Lung (tissue), 11 donors: ENCODE measurements at regions not wholly inside any gene's neighbourhood (a gene's known extent, or its start where the extent isn't known, plus 50 kb on each side); places are given as distances from the start of the nearest gene placed in this dataset.
A peak's percentile ranks its signal among the peaks of the same experiment; 100 is the strongest.

Source experiments
- ATAC-seq: fragments of 200-7000 bp; cut with Tn5 transposase; one replicate; pipeline ENCODE4 v1.9.1; 2020; ENCODE audit warnings: moderate number of reproducible peaks; ENCODE audit not compliant: insufficient read depth, low FRiP score
- DNase-seq, 3 donors: peaks; one replicate each; pipeline ENCODE4 v3.0.0-alpha.2; 2013 to 2017
- H3K27ac ChIP-seq, 2 donors: one replicate each; pipeline ENCODE4 v1.5.1; 2013; ENCODE audit warnings: mild to moderate bottlenecking in 2 of 2, moderate library complexity in 2 of 2, control low read depth in 1 of 2, inconsistent platforms in 1 of 2, low read depth in 1 of 2, low read length in 1 of 2
- H3K27me3 ChIP-seq, 3 donors: one replicate each; pipeline ENCODE4 v1.5.1; 2013; ENCODE audit warnings: low read length in 2 of 3; ENCODE audit not compliant: control insufficient read depth in 3 of 3, insufficient read depth in 3 of 3
- H3K36me3 ChIP-seq, 4 donors: one replicate each; pipeline ENCODE4 v1.5.1; 2013; ENCODE audit warnings: low read length in 4 of 4, mild to moderate bottlenecking in 1 of 4, moderate library complexity in 1 of 4; ENCODE audit not compliant: control insufficient read depth in 4 of 4, insufficient read depth in 4 of 4
- H3K4me1 ChIP-seq, 5 donors: one replicate each; pipeline ENCODE4 v1.5.1; 2013; ENCODE audit warnings: low read length in 5 of 5, mild to moderate bottlenecking in 2 of 5, moderate library complexity in 1 of 5; ENCODE audit not compliant: control insufficient read depth in 5 of 5, insufficient read depth in 5 of 5
- H3K4me3 ChIP-seq: one replicate; pipeline ENCODE4 v1.5.1; 2013; ENCODE audit warnings: mild to moderate bottlenecking, control low read depth, moderate library complexity
- H3K9ac ChIP-seq, 2 donors: one replicate each; pipeline ENCODE4 v1.5.1; 2013; ENCODE audit warnings: low read length in 2 of 2, control low read depth in 1 of 2; ENCODE audit not compliant: insufficient read depth in 1 of 2
- H3K9me3 ChIP-seq, 4 donors: one replicate each; pipeline ENCODE4 v1.5.1; 2013; ENCODE audit warnings: low read length in 3 of 4, mild to moderate bottlenecking in 1 of 4, moderate library complexity in 1 of 4; ENCODE audit not compliant: control insufficient read depth in 4 of 4, insufficient read depth in 3 of 4
- WGBS, 2 donors: extraction: QIAGEN DNeasy Blood & Tissue Kit; methylation state at CpG; one replicate each; pipeline ENCODE4 v1.1.7; 2013; 5-methylcytosine and 5-hydroxymethylcytosine counted together
- TF ChIP-seq, protein P1 (sequence below): IDR thresholded peaks from 2 replicates; pipeline ENCODE4 v1.5.1; 2012; ENCODE audit warnings: mild to moderate bottlenecking; ENCODE audit errors: control extremely low read depth, extremely low read depth
- donor health status: control.
- donor health status: control.
- donor health status: Bipolar disorder and iron deficiency.
- donor health status: healthy.
- donor health status: DM: yes; HTN: yes; CAD: no.

DNA sequence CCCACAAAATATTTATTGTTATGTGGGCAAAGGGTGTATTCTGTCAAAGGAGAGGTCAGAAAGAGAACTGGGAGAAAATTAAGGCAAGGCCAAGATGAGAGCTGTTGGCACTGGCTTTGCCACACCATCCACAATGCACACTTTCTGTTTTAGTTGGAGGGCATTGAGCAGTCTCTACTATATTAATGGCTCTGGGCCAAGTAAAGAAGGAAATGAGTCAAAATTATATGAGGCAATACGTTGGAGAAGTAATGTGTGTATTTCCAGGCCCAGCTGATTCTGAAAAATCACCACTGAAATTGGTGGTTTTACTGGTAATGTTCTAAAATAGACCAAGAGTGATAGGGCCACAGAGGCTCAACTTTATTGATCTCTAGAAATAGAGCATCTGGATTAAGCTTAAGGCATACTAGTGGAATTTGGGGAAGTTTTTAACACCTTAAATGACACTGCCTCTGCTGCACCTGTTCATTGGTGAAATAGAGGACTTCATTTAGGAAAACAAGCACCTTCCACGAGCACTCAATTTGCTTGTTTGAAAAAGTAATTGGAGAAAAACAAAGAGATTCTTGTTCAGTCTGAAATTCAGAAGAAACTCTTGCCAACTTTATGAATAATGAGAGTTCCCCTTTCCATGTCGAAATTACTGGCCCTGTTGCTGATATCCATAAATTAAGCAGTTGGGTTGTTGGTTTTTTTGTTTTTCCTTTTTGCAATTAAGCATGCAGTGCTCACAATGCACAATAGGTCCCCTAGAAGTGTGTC, 424.9 kb downstream of the ADGRL2 start:
- peaks cover 0 to 21% (median 12%) of the 10 kb centered on the region in 5 donors for H3K4me1 ChIP-seq
- WGBS, 2 donors = 23 to 24% methylated on average over 3 of the region's 3 CpGs
- no peaks in the 10 kb centered on the region for H3K27me3 ChIP-seq
- DNase-seq (peak in 2 of 3 donors; percentile 65 to 70), ATAC-seq (peak; percentile 67)
- TF ChIP-seq, protein P1, sequence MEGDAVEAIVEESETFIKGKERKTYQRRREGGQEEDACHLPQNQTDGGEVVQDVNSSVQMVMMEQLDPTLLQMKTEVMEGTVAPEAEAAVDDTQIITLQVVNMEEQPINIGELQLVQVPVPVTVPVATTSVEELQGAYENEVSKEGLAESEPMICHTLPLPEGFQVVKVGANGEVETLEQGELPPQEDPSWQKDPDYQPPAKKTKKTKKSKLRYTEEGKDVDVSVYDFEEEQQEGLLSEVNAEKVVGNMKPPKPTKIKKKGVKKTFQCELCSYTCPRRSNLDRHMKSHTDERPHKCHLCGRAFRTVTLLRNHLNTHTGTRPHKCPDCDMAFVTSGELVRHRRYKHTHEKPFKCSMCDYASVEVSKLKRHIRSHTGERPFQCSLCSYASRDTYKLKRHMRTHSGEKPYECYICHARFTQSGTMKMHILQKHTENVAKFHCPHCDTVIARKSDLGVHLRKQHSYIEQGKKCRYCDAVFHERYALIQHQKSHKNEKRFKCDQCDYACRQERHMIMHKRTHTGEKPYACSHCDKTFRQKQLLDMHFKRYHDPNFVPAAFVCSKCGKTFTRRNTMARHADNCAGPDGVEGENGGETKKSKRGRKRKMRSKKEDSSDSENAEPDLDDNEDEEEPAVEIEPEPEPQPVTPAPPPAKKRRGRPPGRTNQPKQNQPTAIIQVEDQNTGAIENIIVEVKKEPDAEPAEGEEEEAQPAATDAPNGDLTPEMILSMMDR = no peak
- no peak overlapping the region for H3K9ac ChIP-seq
- no peak overlapping the region for H3K4me3 ChIP-seq
- no peaks in the 10 kb centered on the region for H3K36me3 ChIP-seq
- H3K9me3 ChIP-seq = peaks cover 0 to 2% (median 0%) of the 10 kb centered on the region in 4 donors
- no peak overlapping the region for H3K27ac ChIP-seq

GRCh38 chr1:82223091-82223490, 422.4 kb downstream of the ADGRL2 start:
- peaks cover 0 to 34% (median 13%) of the 10 kb centered on the region in 5 donors for H3K4me1 ChIP-seq
- no peak for DNase-seq

GRCh38 chr1:82221721-82222120, 421.0 kb downstream of the ADGRL2 start:
- no peak overlapping the region for H3K27ac ChIP-seq
- DNase-seq = no peak
- WGBS, 2 donors = 93 to 96% methylated on average over 5 of the region's 5 CpGs
- H3K4me1 ChIP-seq = peaks cover 0 to 29% (median 11%) of the 10 kb centered on the region in 5 donors
- no peak overlapping the region for H3K4me3 ChIP-seq
- H3K9me3 ChIP-seq = peaks cover 0 to 2% (median 0%) of the 10 kb centered on the region in 4 donors
- TF ChIP-seq, protein P1 = no peak
- no peaks in the 10 kb centered on the region for H3K36me3 ChIP-seq
- H3K27me3 ChIP-seq = no peaks in the 10 kb centered on the region
- H3K9ac ChIP-seq = no peak overlapping the region
- no peak for ATAC-seq

More at GRCh38 chr1:82223091-82223490, 422.4 kb downstream of the ADGRL2 start:
- H3K36me3 ChIP-seq = no peaks in the 10 kb centered on the region
- H3K9ac ChIP-seq = no peak overlapping the region
- no peak for ATAC-seq
- no peaks in the 10 kb centered on the region for H3K27me3 ChIP-seq
- peaks cover 0 to 2% (median 0%) of the 10 kb centered on the region in 4 donors for H3K9me3 ChIP-seq
- no peak overlapping the region for H3K4me3 ChIP-seq
- no peak overlapping the region for H3K27ac ChIP-seq
- TF ChIP-seq, protein P1 = no peak
- WGBS, 2 donors = 92 to 100% methylated on average over 1 of the region's 1 CpG
